Motor neuron (in vitro differentiated cells): ENCODE measurements at regions not wholly inside any gene's neighbourhood (a gene's known extent, or its start where the extent isn't known, plus 50 kb on each side); places are given as distances from the start of the nearest gene placed in this dataset.
"Not testable (repeated sequence)": the region's sequence is repeated elsewhere in the genome, so short reads cannot be mapped to it uniquely, and the experiment has no call there.

Experiments
- ATAC-seq, 8 experiments: fragments of 200-7000 bp; cut with Tn5 transposase; replicated peaks in 6 of 8; 2 replicates each; pipeline ENCODE4 v1.8.0; 2021; ENCODE audit warnings: mild to moderate bottlenecking in 8 of 8, moderate library complexity in 8 of 8
- H3K27ac ChIP-seq, 2 donors: fragments of 250-450 bp; sonication (Bioruptor Pico); 2 replicates each; pipeline ENCODE4 v1.9.0; 2021; ENCODE audit warnings: antibody characterized with exemption in 2 of 2, mild to moderate bottlenecking in 2 of 2, moderate library complexity in 1 of 2
- H3K4me1 ChIP-seq, 2 donors: fragments of 250-450 bp; sonication (Bioruptor Pico); replicated peaks in 1 of 2; 2 replicates each; pipeline ENCODE4 v1.6.1; 2021; ENCODE audit warnings: antibody characterized with exemption in 2 of 2, mild to moderate bottlenecking in 2 of 2, moderate library complexity in 1 of 2
- H3K4me3 ChIP-seq, 5 donors: fragments of 250-450 bp; sonication (Bioruptor Pico); 2 replicates each; pipeline ENCODE4 v1.9.0; 2021; ENCODE audit warnings: antibody characterized with exemption in 5 of 5, mild to moderate bottlenecking in 5 of 5, moderate library complexity in 4 of 5
- WGBS, 10 experiments: fragments of 450-650 bp; shearing (Covaris generic); methylation state at CpG; one replicate each; pipeline ENCODE4 v1.0.0; 2022; 5-methylcytosine and 5-hydroxymethylcytosine counted together
- in situ Hi-C, 9 experiments: fragments of 400-800 bp; cut with MboI; loops; one replicate each; pipeline ENCODE4 v1.15.0; 2021; ENCODE audit warnings: low sequenced_read_pairs in 9 of 9, low pct_unique_long_range_greater_than_20kb in 2 of 9; ENCODE audit not compliant: unreplicated experiment in 9 of 9

DNA sequence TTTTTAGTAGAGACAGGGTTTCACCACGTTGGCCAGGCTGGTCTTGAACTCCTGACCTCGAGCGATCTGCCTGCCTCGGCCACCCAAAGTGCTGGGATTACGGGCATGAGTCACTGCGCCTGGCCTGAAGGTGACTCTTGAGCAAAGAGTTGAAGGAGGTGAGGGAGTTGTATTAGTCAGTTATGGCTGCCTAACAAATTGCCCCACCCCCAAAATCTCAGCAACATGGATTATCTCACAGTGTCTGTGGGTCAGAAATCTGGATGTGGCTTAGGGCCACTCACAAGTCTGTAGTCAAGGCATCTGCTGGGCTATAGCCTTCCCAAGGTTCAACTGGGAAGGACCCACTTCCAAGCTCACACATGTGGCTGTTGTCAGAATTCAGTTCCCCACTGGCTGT lies 52.8 kb upstream of the ADGRE5 start:
- Histone ChIP-seq H3K4me3 (no peak overlapping the region), H3K4me1 (no peaks in the 10 kb centered on the region), H3K27ac (no peak overlapping the region)
- in situ Hi-C loops: loop anchor here in 2 of 9 experiments (25.0 kb wide), 2 partner anchors 166 to 191 kb away; partner anchors contain the start of gene ASF1B (in 1 of the 2)
- ATAC-seq: no peak
- WGBS, 10 experiments: 40 to 100% (median 94%) methylated on average over 1 to 5 of the region's 6 CpGs; no CpG with 5 or more reads in 6 of the 10 experiments

DNA sequence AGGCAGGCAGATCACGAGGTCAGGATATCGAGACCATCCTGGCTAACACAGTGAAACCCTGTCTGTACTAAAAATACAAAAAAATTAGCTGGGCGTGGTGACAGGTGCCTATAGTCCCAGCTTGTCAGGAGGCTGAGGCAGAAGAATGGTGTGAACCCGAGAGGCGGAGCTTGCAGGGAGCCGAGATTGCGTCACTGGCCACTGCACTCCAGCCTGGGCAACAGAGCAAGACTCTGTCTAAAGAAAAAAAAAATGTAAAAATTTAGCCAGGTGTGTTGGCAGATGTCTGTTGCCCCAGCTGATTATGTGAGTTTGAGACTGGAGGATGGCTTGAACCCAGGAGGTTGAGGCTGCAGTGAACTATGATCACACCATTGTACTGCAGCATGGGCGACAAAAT lies 54.2 kb upstream of the ADGRE5 start:
- H3K4me1 ChIP-seq, ATAC-seq, H3K27ac ChIP-seq, H3K4me3 ChIP-seq: not testable (repeated sequence)
- in situ Hi-C loops: loop anchor here in 2 of 9 experiments (25.0 kb wide), 2 partner anchors 165 to 190 kb away; partner anchors contain the start of gene ASF1B (in 1 of the 2)
- WGBS, 10 experiments: 0 to 100% (median 73%) methylated on average over 1 to 8 of the region's 8 CpGs; no CpG with 5 or more reads in 3 of the 10 experiments

- ATAC-seq: no peak
- in situ Hi-C loops: loop anchor here in 2 of 9 experiments (25.0 kb wide), 2 partner anchors 164 to 189 kb away; partner anchors contain the start of gene ASF1B (in 1 of the 2)
- H3K27ac ChIP-seq: no peak overlapping the region
- no peak overlapping the region for H3K4me3 ChIP-seq
- H3K4me1 ChIP-seq: no peaks in the 10 kb centered on the region
- 40 to 60% methylated on average over 1 of the region's 1 CpG; no CpG with 5 or more reads in 8 of the 10 experiments for whole genome bisulfite sequencing, 10 experiments
Observed at GRCh38 chr19:14325863-14326262, 55.4 kb upstream of the ADGRE5 start.

GRCh38 chr19:14325134-14325533 lies 56.1 kb upstream of the ADGRE5 start:
- Histone ChIP-seq H3K27ac (no peak overlapping the region), H3K4me1 (no peaks in the 10 kb centered on the region), H3K4me3 (no peak overlapping the region)
- ATAC-seq: no peak
- in situ Hi-C loops: loop anchor here in 2 of 9 experiments (25.0 kb wide), 2 partner anchors 163 to 188 kb away; partner anchors contain the start of gene ASF1B (in 1 of the 2)
- 50 to 100% (median 86%) methylated on average over 1 to 2 of the region's 3 CpGs; no CpG with 5 or more reads in 7 of the 10 experiments for WGBS, 10 experiments

DNA sequence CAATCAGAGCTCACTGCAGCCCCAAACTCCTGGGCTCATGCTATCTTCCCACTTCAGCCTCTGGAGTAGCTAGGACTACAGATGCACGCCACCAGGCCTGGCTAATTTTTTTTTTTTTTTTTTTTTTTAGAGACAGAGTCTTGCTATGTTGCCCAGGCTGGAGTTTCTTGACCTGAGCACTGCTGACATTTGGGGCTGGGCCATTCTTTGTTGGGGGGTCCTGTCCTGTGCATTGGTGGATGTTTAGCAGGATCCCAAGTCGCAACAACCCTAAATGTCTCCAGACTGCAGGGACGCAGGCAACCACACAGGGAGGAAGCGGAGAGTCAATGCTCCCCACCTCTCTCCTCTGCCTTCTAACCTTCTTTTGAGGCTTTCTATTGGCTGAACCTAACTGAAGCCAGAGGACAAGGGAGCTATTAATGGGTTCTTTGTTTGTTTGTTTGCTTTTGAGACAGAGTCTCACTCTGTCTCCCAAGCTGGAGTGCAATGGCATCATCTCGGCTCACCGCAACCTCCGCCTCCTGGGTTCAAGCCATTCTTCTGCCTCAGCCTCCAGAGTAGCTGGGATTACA lies 58.3 kb upstream of the ADGRE5 start:
- ATAC-seq: no peak
- Histone ChIP-seq H3K27ac (no peak overlapping the region), H3K4me1 (no peaks in the 10 kb centered on the region), H3K4me3 (no peak overlapping the region)
- 2 to 89% (median 67%) methylated on average over 1 to 6 of the region's 7 CpGs for WGBS, 10 experiments
- in situ Hi-C loops: no loop called here

DNA sequence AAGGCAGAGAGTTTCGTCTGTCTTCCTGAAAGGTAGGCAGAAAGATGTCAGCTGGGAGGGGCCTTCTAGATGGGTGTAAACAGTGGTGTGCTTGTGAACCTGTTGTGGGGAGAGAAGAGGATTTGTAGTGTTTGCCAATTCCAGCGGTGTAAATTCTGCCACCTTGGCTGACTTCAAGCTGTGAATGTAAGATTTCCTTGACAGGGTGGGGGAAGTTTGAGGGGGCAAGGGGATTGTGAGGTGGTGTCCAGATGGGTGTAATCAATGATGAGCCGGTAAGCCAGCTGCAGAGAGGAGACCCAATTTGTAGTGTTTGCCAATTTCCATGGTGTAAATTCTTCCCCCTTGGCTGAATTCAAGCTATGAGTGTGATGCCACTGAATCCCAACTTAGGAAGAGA lies 61.0 kb upstream of the ADGRE5 start:
- Histone ChIP-seq H3K4me3 (no peak overlapping the region), H3K4me1 (no peaks in the 10 kb centered on the region), H3K27ac (no peak overlapping the region)
- 80 to 100% (median 96%) methylated on average over 1 to 2 of the region's 3 CpGs; no CpG with 5 or more reads in 6 of the 10 experiments for WGBS, 10 experiments
- ATAC-seq: no peak
- in situ Hi-C loops: no loop called here

DNA sequence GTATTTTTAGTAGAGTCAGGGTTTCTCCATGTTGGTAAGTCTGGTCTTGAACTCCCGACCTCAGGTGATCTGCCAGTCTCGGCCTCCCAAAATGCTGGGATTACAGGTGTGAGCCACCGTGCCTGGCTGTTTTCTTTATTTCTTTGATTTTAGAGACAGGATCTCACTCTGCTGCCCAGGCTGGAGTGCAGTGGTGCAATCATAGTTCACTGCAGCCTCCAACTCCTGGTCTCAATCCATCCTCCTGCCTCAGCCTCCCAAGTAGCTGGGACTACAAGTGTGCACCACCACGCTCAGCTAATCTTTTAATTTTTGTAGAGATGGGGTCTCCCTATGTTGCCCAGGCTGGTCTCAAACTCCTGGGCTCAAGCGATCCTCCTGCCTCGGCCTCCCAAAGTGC lies 61.5 kb upstream of the ADGRE5 start:
- in situ Hi-C loops, ATAC-seq, H3K4me1 ChIP-seq, H3K27ac ChIP-seq, H3K4me3 ChIP-seq: not testable (repeated sequence)
- 82 to 100% (median 99%) methylated on average over 1 to 6 of the region's 6 CpGs; no CpG with 5 or more reads in 4 of the 10 experiments for WGBS, 10 experiments

DNA sequence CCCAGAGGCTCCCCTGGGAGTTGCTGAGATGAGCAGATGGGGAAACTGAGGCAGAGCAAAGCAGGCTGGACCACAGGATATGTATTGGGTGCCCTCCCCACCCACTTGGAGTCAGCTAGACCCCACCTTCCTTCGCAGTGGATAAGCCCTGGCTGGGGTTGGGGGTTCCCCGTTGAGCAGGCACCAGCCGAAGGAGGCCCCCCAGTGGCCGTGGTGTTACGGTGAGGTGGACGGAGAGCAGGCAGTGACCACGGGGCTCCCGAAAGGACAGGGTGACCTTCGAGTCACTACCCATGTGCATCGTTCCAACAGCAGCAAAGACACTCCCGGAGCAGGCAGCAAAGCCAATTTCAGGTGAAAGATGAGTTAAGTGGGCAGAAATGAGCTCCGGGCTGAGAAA lies 62.4 kb upstream of the ADGRE5 start:
- ATAC-seq: peak in 3 of 8 experiments; percentile 33 to 56 (median 53)
- Histone ChIP-seq H3K27ac (no peak overlapping the region), H3K4me1 (no peaks in the 10 kb centered on the region), H3K4me3 (no peak overlapping the region)
- WGBS, 10 experiments: 0 to 48% (median 44%) methylated on average over 1 to 10 of the region's 12 CpGs; no CpG with 5 or more reads in 6 of the 10 experiments
- in situ Hi-C loops: no loop called here

DNA sequence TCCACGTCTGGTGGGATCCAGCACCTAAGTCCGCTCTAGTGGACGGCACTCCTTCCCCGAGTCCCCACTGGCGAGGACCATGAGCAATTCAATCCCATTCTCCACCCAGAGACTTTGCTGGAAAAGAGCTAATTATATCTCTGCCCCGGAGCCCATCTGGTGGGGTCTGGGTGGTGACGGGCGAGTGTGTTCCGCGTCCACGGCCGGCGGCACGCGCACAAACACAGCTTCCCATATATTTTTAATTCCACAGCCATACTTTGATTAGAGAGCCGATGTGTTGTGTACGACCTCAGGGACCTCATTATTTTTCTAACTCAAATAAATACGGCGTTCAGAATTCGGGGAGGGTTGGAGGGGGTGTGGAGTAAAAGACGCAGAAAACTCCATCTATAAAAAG lies 64.1 kb upstream of the ADGRE5 start:
- no peaks in the 10 kb centered on the region for H3K4me1 ChIP-seq
- no peak for ATAC-seq
- 56 to 100% (median 88%) methylated on average over 2 to 5 of the region's 21 CpGs; no CpG with 5 or more reads in 6 of the 10 experiments for WGBS, 10 experiments
- no peak overlapping the region for H3K27ac ChIP-seq
- in situ Hi-C loops: no loop called here
- H3K4me3 ChIP-seq: no peak overlapping the region

DNA sequence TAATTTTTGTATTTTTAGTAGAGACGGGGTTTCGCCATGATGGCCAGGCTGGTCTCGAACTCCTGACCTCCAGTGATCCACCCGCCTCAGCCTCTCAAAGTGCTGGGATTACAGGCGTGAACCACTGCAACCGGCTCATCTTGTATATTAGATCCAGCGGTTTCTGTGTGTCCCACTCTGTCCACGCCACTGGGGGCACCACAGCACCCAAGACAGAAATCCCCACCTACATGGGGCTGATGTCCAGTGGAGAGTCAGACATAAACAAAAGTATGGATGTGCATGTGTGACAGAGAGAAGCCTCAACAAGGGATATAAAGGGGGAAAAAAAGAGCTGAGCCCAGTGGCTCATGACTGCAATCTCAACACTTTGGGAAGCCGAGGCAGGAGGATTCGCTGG lies 65.8 kb upstream of the ADGRE5 start:
- Histone ChIP-seq H3K4me3 (no peak overlapping the region), H3K27ac (no peak overlapping the region), H3K4me1 (no peaks in the 10 kb centered on the region)
- no peak for ATAC-seq
- 60 to 100% (median 83%) methylated on average over 1 to 7 of the region's 10 CpGs; no CpG with 5 or more reads in 4 of the 10 experiments for WGBS, 10 experiments
- in situ Hi-C loops: no loop called here

- 42 to 100% (median 86%) methylated on average over 2 to 5 of the region's 5 CpGs; no CpG with 5 or more reads in 1 of the 10 experiments for WGBS, 10 experiments
- no peak for ATAC-seq
- Histone ChIP-seq H3K4me3 (no peak overlapping the region), H3K4me1 (no peaks in the 10 kb centered on the region), H3K27ac (no peak overlapping the region)
- in situ Hi-C loops: no loop called here
Observed at GRCh38 chr19:14310055-14310454, 71.2 kb upstream of the ADGRE5 start.

GRCh38 chr19:14305706-14306105 lies 75.5 kb upstream of the ADGRE5 start:
- 7 to 100% (median 67%) methylated on average over 1 to 5 of the region's 6 CpGs; no CpG with 5 or more reads in 3 of the 10 experiments for WGBS, 10 experiments
- Histone ChIP-seq H3K4me3 (no peak overlapping the region), H3K4me1 (no peaks in the 10 kb centered on the region), H3K27ac (no peak overlapping the region)
- ATAC-seq: no peak
- in situ Hi-C loops: no loop called here

GRCh38 chr19:14301150-14301549 lies 80.1 kb upstream of the ADGRE5 start:
- no peak for ATAC-seq
- Histone ChIP-seq H3K27ac (no peak overlapping the region), H3K4me3 (no peak overlapping the region), H3K4me1 (no peaks in the 10 kb centered on the region)
- in situ Hi-C loops: no loop called here
- WGBS, 10 experiments: 88 to 100% (median 96%) methylated on average over 1 to 4 of the region's 6 CpGs; no CpG with 5 or more reads in 7 of the 10 experiments

GRCh38 chr19:14300303-14300702 lies 80.9 kb upstream of the ADGRE5 start:
- Histone ChIP-seq H3K4me3 (no peak overlapping the region), H3K4me1 (peaks cover 0 to under 1% of the 10 kb centered on the region in 2 donors), H3K27ac (no peak overlapping the region)
- WGBS, 10 experiments: 0 to 100% (median 76%) methylated on average over 1 to 4 of the region's 6 CpGs; no CpG with 5 or more reads in 4 of the 10 experiments
- peak in 1 of 8 experiments; percentile 67 for ATAC-seq
- in situ Hi-C loops: no loop called here
